ENCODE measurements at regions not wholly inside any gene's neighbourhood (a gene's known extent, or its start where the extent isn't known, plus 50 kb on each side); places are given as distances from the start of the nearest gene placed in this dataset.

DNA sequence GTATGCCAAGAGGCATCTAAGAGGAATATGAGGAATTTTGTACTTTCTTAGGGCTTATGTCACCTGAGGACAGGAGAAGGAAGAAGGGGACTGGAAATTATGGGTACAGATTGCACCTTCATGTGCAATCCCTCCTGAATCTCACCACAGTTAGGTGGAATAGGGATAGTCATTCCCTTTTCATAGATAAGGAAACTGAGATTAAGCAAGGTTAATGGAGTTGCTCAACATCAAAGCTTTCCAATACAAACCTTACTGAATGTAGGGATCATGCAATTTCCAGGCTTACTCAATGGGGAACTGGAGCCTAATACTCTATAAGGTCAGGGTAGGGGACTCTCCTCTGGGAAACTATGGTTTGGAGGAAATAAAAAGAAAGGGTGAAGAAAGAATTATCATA is 133.0 kb downstream of the C11orf87 start:
- Histone ChIP-seq H2AFZ (ENCODE audit: low read length) (no peak overlapping the region), H3K27ac (ENCODE audit: extremely low read length, insufficient read depth, low read length) (no peak overlapping the region), H3K4me3 (replicated peaks in 1 of 3; ENCODE audit: insufficient read depth in 1 of 3, low read depth in 2 of 3, low read length in 3 of 3) (no peak overlapping the region), H3K27me3 (ENCODE audit: control insufficient read depth in 1 of 2, insufficient read depth in 2 of 2, low read length in 2 of 2) (no peaks in the 10 kb centered on the region), H3K4me1 (ENCODE audit: insufficient read depth, low read length) (no peaks in the 10 kb centered on the region), H3K36me3 (replicated peaks in 1 of 2; ENCODE audit: control insufficient read depth in 1 of 2, insufficient read depth in 2 of 2, low read length in 2 of 2) (no peaks in the 10 kb centered on the region), H3K9me3 (ENCODE audit: low read length) (peaks cover 12% of the 10 kb centered on the region; the same call in 1 of the 2 replicates), H3K4me2 (ENCODE audit: low read depth, low read length) (no peak overlapping the region), H3K79me2 (ENCODE audit: insufficient read depth, low read length) (no peaks in the 10 kb centered on the region), H3K9ac (ENCODE audit: insufficient read depth, low read depth, low read length) (no peak overlapping the region), H4K20me1 (ENCODE audit: insufficient read depth, low read length) (no peaks in the 10 kb centered on the region)
- ATAC-seq (no peak), DNase-seq (ENCODE audit: low spot score) (no peak), FAIRE-seq (no peak)
- intact Hi-C loops (cut with micrococcal nuclease; ENCODE audit: unreplicated experiment): no loop called here
- CTCF ChIA-PET (ENCODE audit: low intra/inter-chr PET ratio, low total read pairs): no interaction called here
- in situ Hi-C loops (cut with HindIII; ENCODE audit: extremely low pct_ligation_motif_present, low pct_unique_long_range_greater_than_20kb): no loop called here
- BruUV-seq (replicated peaks): no TSS peak
- POLR2A ChIA-PET: no interaction called here
- no peak for TF ChIP-seq YEATS2 (CRISPR knock-in tag; IDR thresholded peaks at IDR 0.05; ENCODE audit: borderline replicate concordance)
- no peak for TF ChIP-seq ZNF615 (CRISPR knock-in tag; IDR thresholded peaks at IDR 0.05; ENCODE audit: borderline replicate concordance)
- TF ChIP-seq, protein P1, sequence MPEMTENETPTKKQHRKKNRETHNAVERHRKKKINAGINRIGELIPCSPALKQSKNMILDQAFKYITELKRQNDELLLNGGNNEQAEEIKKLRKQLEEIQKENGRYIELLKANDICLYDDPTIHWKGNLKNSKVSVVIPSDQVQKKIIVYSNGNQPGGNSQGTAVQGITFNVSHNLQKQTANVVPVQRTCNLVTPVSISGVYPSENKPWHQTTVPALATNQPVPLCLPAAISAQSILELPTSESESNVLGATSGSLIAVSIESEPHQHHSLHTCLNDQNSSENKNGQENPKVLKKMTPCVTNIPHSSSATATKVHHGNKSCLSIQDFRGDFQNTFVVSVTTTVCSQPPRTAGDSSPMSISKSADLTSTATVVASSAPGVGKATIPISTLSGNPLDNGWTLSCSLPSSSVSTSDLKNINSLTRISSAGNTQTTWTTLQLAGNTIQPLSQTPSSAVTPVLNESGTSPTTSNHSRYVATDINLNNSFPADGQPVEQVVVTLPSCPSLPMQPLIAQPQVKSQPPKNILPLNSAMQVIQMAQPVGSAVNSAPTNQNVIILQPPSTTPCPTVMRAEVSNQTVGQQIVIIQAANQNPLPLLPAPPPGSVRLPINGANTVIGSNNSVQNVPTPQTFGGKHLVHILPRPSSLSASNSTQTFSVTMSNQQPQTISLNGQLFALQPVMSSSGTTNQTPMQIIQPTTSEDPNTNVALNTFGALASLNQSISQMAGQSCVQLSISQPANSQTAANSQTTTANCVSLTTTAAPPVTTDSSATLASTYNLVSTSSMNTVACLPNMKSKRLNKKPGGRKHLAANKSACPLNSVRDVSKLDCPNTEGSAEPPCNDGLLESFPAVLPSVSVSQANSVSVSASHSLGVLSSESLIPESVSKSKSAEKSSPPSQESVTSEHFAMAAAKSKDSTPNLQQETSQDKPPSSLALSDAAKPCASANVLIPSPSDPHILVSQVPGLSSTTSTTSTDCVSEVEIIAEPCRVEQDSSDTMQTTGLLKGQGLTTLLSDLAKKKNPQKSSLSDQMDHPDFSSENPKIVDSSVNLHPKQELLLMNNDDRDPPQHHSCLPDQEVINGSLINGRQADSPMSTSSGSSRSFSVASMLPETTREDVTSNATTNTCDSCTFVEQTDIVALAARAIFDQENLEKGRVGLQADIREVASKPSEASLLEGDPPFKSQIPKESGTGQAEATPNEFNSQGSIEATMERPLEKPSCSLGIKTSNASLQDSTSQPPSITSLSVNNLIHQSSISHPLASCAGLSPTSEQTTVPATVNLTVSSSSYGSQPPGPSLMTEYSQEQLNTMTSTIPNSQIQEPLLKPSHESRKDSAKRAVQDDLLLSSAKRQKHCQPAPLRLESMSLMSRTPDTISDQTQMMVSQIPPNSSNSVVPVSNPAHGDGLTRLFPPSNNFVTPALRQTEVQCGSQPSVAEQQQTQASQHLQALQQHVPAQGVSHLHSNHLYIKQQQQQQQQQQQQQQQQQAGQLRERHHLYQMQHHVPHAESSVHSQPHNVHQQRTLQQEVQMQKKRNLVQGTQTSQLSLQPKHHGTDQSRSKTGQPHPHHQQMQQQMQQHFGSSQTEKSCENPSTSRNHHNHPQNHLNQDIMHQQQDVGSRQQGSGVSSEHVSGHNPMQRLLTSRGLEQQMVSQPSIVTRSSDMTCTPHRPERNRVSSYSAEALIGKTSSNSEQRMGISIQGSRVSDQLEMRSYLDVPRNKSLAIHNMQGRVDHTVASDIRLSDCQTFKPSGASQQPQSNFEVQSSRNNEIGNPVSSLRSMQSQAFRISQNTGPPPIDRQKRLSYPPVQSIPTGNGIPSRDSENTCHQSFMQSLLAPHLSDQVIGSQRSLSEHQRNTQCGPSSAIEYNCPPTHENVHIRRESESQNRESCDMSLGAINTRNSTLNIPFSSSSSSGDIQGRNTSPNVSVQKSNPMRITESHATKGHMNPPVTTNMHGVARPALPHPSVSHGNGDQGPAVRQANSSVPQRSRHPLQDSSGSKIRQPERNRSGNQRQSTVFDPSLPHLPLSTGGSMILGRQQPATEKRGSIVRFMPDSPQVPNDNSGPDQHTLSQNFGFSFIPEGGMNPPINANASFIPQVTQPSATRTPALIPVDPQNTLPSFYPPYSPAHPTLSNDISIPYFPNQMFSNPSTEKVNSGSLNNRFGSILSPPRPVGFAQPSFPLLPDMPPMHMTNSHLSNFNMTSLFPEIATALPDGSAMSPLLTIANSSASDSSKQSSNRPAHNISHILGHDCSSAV (CRISPR knock-in tag; IDR thresholded peaks at IDR 0.05; ENCODE audit: borderline replicate concordance): no peak
- TF ChIP-seq SUZ12 (IDR thresholded peaks at IDR 0.05; ENCODE audit: low read depth, low read length): no peak
- TF ChIP-seq, protein P2, sequence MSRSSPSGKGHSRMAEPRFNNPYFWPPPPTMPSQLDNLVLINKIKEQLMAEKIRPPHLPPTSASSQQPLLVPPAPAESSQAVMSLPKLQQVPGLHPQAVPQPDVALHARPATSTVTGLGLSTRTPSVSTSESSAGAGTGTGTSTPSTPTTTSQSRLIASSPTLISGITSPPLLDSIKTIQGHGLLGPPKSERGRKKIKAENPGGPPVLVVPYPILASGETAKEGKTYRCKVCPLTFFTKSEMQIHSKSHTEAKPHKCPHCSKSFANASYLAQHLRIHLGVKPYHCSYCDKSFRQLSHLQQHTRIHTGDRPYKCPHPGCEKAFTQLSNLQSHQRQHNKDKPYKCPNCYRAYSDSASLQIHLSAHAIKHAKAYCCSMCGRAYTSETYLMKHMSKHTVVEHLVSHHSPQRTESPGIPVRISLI (CRISPR knock-in tag; IDR thresholded peaks at IDR 0.05; ENCODE audit: borderline replicate concordance): no peak
- TF ChIP-seq, protein P3, sequence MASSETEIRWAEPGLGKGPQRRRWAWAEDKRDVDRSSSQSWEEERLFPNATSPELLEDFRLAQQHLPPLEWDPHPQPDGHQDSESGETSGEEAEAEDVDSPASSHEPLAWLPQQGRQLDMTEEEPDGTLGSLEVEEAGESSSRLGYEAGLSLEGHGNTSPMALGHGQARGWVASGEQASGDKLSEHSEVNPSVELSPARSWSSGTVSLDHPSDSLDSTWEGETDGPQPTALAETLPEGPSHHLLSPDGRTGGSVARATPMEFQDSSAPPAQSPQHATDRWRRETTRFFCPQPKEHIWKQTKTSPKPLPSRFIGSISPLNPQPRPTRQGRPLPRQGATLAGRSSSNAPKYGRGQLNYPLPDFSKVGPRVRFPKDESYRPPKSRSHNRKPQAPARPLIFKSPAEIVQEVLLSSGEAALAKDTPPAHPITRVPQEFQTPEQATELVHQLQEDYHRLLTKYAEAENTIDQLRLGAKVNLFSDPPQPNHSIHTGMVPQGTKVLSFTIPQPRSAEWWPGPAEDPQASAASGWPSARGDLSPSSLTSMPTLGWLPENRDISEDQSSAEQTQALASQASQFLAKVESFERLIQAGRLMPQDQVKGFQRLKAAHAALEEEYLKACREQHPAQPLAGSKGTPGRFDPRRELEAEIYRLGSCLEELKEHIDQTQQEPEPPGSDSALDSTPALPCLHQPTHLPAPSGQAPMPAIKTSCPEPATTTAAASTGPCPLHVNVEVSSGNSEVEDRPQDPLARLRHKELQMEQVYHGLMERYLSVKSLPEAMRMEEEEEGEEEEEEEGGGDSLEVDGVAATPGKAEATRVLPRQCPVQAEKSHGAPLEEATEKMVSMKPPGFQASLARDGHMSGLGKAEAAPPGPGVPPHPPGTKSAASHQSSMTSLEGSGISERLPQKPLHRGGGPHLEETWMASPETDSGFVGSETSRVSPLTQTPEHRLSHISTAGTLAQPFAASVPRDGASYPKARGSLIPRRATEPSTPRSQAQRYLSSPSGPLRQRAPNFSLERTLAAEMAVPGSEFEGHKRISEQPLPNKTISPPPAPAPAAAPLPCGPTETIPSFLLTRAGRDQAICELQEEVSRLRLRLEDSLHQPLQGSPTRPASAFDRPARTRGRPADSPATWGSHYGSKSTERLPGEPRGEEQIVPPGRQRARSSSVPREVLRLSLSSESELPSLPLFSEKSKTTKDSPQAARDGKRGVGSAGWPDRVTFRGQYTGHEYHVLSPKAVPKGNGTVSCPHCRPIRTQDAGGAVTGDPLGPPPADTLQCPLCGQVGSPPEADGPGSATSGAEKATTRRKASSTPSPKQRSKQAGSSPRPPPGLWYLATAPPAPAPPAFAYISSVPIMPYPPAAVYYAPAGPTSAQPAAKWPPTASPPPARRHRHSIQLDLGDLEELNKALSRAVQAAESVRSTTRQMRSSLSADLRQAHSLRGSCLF (CRISPR knock-in tag; IDR thresholded peaks at IDR 0.05; ENCODE audit: borderline replicate concordance): no peak
- TF ChIP-seq, protein P4, sequence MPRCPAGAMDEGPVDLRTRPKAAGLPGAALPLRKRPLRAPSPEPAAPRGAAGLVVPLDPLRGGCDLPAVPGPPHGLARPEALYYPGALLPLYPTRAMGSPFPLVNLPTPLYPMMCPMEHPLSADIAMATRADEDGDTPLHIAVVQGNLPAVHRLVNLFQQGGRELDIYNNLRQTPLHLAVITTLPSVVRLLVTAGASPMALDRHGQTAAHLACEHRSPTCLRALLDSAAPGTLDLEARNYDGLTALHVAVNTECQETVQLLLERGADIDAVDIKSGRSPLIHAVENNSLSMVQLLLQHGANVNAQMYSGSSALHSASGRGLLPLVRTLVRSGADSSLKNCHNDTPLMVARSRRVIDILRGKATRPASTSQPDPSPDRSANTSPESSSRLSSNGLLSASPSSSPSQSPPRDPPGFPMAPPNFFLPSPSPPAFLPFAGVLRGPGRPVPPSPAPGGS (CRISPR knock-in tag; IDR thresholded peaks at IDR 0.05): no peak
- TF ChIP-seq ZNF777 (CRISPR knock-in tag; IDR thresholded peaks at IDR 0.05): no peak

Measured in HepG2 (cell line).